Right lobe of liver (tissue), 6 donors: ENCODE measurements at regions not wholly inside any gene's neighbourhood (a gene's known extent, or its start where the extent isn't known, plus 50 kb on each side); places are given as distances from the start of the nearest gene placed in this dataset.
A peak's percentile ranks its signal among the peaks of the same experiment; 100 is the strongest.

Source experiments
- ATAC-seq, 4 donors: fragments of 200-7000 bp; cut with Tn5 transposase; one replicate each; pipeline ENCODE4 v1.9.1; 2020; ENCODE audit warnings: mild to moderate bottlenecking in 4 of 4, moderate library complexity in 4 of 4
- DNase-seq, 3 donors: peaks; one replicate each; pipeline ENCODE4 v3.0.0-alpha.2; 2020
- H3K27ac ChIP-seq, 3 donors: fragments of 200-600 bp; one replicate each; pipeline ENCODE4 v1.8.0; 2022
- H3K27me3 ChIP-seq, 2 donors: fragments of 200-600 bp; one replicate each; pipeline ENCODE4 v1.8.0; 2022
- H3K36me3 ChIP-seq, 4 donors: fragments of 200-600 bp; sonication (generic) in 1 of 4; one replicate each; pipeline versions ENCODE4 v1.5.1 to v1.8.0; 2017 to 2022; ENCODE audit warnings: control low read depth in 1 of 4
- H3K4me1 ChIP-seq, 4 donors: fragments of 200-600 bp; sonication (generic) in 1 of 4; one replicate each; pipeline versions ENCODE4 v1.5.1 to v1.8.0; 2017 to 2022; ENCODE audit warnings: control low read depth in 1 of 4
- H3K4me3 ChIP-seq, 3 donors: fragments of 200-600 bp; one replicate each; pipeline ENCODE4 v1.8.0; 2022
- H3K9me3 ChIP-seq, 4 donors: fragments of 200-600 bp; sonication (generic) in 1 of 4; one replicate each; pipeline versions ENCODE4 v1.5.1 to v1.8.0; 2017 to 2022; ENCODE audit warnings: control low read depth in 1 of 4
- CTCF ChIP-seq, 4 donors: fragments of 200-600 bp in 3 of 4; fragments of 450-650 bp in 1 of 4; IDR thresholded peaks; one replicate each; pipeline versions ENCODE4 v1.5.1 to v1.8.0; 2016 to 2022; ENCODE audit warnings: antibody characterized with exemption in 4 of 4, mild to moderate bottlenecking in 2 of 4
- POLR2A ChIP-seq: fragments of 450-650 bp; IDR thresholded peaks from one replicate; pipeline ENCODE4 v1.6.1; 2017; ENCODE audit warnings: antibody characterized with exemption, mild to moderate bottlenecking
- WGBS: methylation state at CpG from one replicate; pipeline ENCODE4 v1.1.6; 2018; ENCODE audit warnings: low coverage, low lambda C conversion rate; ENCODE audit not compliant: insufficient coverage; ENCODE audit errors: missing lambda C conversion rate; 5-methylcytosine and 5-hydroxymethylcytosine counted together
- intact Hi-C, 2 donors: fragments of 100-400 bp; cut with DNase I; formaldehyde crosslinking; loops; one replicate each; pipeline versions ENCODE4 v1.11.2 to v1.14.1; 2022
- donor health status: DM: no; HTN: yes; CAD: no.
- donor health status: DM: no; HTN: no; CAD: no.
- donor health status: DM: no; HTN: no; CAD: no.
- donor health status: DM: no; HTN: yes; CAD: no.
- donor health status: DM: no; HTN: yes; CAD: no.

- intact Hi-C loops = no loop called here
- DNase-seq = no peak
- no peak overlapping the region for H3K4me3 ChIP-seq
- no peak for ATAC-seq
- no peaks in the 10 kb centered on the region for H3K9me3 ChIP-seq
- H3K27ac ChIP-seq = no peak overlapping the region
- WGBS = 64% methylated on average over 3 of the region's 3 CpGs
- no peaks in the 10 kb centered on the region for H3K27me3 ChIP-seq
- TF ChIP-seq POLR2A = no peak
- no peak for TF ChIP-seq CTCF (IDR thresholded peaks at IDR 0.05)
- no peaks in the 10 kb centered on the region for H3K36me3 ChIP-seq
- H3K4me1 ChIP-seq = no peaks in the 10 kb centered on the region
Observed at GRCh38 chr10:91010952-91011351, 90.1 kb upstream of the ANKRD1 start.

- Histone ChIP-seq H3K36me3 (no peaks in the 10 kb centered on the region), H3K27me3 (no peaks in the 10 kb centered on the region), H3K9me3 (no peaks in the 10 kb centered on the region), H3K4me3 (no peak overlapping the region), H3K27ac (no peak overlapping the region), H3K4me1 (no peaks in the 10 kb centered on the region)
- 69% methylated on average over 4 of the region's 4 CpGs for WGBS
- intact Hi-C loops = no loop called here
- TF ChIP-seq POLR2A = no peak
- no peak for TF ChIP-seq CTCF (IDR thresholded peaks at IDR 0.05)
- ATAC-seq (no peak), DNase-seq (no peak)
Observed at GRCh38 chr10:91012502-91012901, 91.6 kb upstream of the ANKRD1 start.

- Histone ChIP-seq H3K9me3 (no peaks in the 10 kb centered on the region), H3K36me3 (no peaks in the 10 kb centered on the region), H3K4me1 (no peaks in the 10 kb centered on the region), H3K27me3 (no peaks in the 10 kb centered on the region), H3K27ac (no peak overlapping the region), H3K4me3 (no peak overlapping the region)
- TF ChIP-seq CTCF (IDR thresholded peaks at IDR 0.05) = no peak
- TF ChIP-seq POLR2A = no peak
- DNase-seq (no peak), ATAC-seq (peak in 1 of 4 donors; percentile 67)
- WGBS = 13% methylated on average over 1 of the region's 1 CpG
- intact Hi-C loops = no loop called here
Observed at GRCh38 chr10:91013985-91014384, 93.1 kb upstream of the ANKRD1 start.

GRCh38 chr10:91017198-91017597, 96.3 kb upstream of the ANKRD1 start:
- no peak overlapping the region for H3K4me3 ChIP-seq
- no peaks in the 10 kb centered on the region for H3K36me3 ChIP-seq
- H3K9me3 ChIP-seq = no peaks in the 10 kb centered on the region
- H3K27ac ChIP-seq = no peak overlapping the region
- intact Hi-C loops = no loop called here
- H3K27me3 ChIP-seq = no peaks in the 10 kb centered on the region
- WGBS = 67% methylated on average over 3 of the region's 3 CpGs
- no peak for TF ChIP-seq POLR2A
- no peak for TF ChIP-seq CTCF (IDR thresholded peaks at IDR 0.05)
- H3K4me1 ChIP-seq = no peaks in the 10 kb centered on the region
- no peak for DNase-seq
- ATAC-seq = no peak

GRCh38 chr10:91021901-91022300, 101.0 kb upstream of the ANKRD1 start:
- Histone ChIP-seq H3K9me3 (no peaks in the 10 kb centered on the region), H3K27me3 (no peaks in the 10 kb centered on the region), H3K27ac (no peak overlapping the region), H3K36me3 (no peaks in the 10 kb centered on the region), H3K4me1 (no peaks in the 10 kb centered on the region), H3K4me3 (no peak overlapping the region)
- DNase-seq = no peak
- no peak for ATAC-seq
- WGBS = 75% methylated on average over 3 of the region's 3 CpGs
- no peak for TF ChIP-seq POLR2A
- no peak for TF ChIP-seq CTCF (IDR thresholded peaks at IDR 0.05)
- intact Hi-C loops = no loop called here
